H9 (cell line): ENCODE measurements at regions not wholly inside any gene's neighbourhood (a gene's known extent, or its start where the extent isn't known, plus 50 kb on each side); places are given as distances from the start of the nearest gene placed in this dataset.

Experiments used
- DNase-seq: peaks from one replicate; pipeline ENCODE4 v3.0.0-alpha.2; 2017
- H2AFZ ChIP-seq: one replicate; pipeline ENCODE4 v1.6.1; 2013; ENCODE audit warnings: mild to moderate bottlenecking, low read length, control low read depth, moderate library complexity
- H2AK5ac ChIP-seq: 2 replicates; pipeline ENCODE4 v1.6.1; 2013; ENCODE audit warnings: low read length, control low read depth, mixed read lengths; ENCODE audit not compliant: insufficient read length
- H2BK120ac ChIP-seq: one replicate; pipeline ENCODE4 v1.6.1; 2013; ENCODE audit warnings: low read depth, mild to moderate bottlenecking, low read length, control low read depth, inconsistent platforms; ENCODE audit not compliant: poor library complexity, severe bottlenecking
- H2BK12ac ChIP-seq: 2 replicates; pipeline ENCODE4 v1.6.1; 2013; ENCODE audit warnings: low read length, control low read depth, mixed read lengths, low read depth; ENCODE audit not compliant: insufficient read length
- H2BK15ac ChIP-seq: 2 replicates; pipeline ENCODE4 v1.6.1; 2013; ENCODE audit warnings: low read depth, low read length, control low read depth
- H2BK20ac ChIP-seq: one replicate; pipeline ENCODE4 v1.6.1; 2013; ENCODE audit warnings: low read depth, mild to moderate bottlenecking, low read length, control low read depth, inconsistent platforms; ENCODE audit not compliant: poor library complexity, severe bottlenecking
- H2BK5ac ChIP-seq: 2 replicates; pipeline ENCODE4 v1.6.1; 2013; ENCODE audit warnings: low read length, control low read depth, mixed read lengths; ENCODE audit not compliant: insufficient read length
- H3K14ac ChIP-seq: 2 replicates; pipeline ENCODE4 v1.6.1; 2013; ENCODE audit warnings: low read length, control low read depth; ENCODE audit not compliant: insufficient read depth
- H3K18ac ChIP-seq: 2 replicates; pipeline ENCODE4 v1.6.1; 2013; ENCODE audit warnings: low read depth, mild to moderate bottlenecking, mixed read lengths, low read length, control low read depth; ENCODE audit not compliant: insufficient read length
- H3K23ac ChIP-seq: 2 replicates; pipeline ENCODE4 v1.6.1; 2013; ENCODE audit warnings: low read length, control low read depth, mixed read lengths, low read depth; ENCODE audit not compliant: insufficient read length
- H3K23me2 ChIP-seq: 2 replicates; pipeline ENCODE4 v1.6.1; 2013; ENCODE audit warnings: low read depth, mild to moderate bottlenecking, mixed read lengths, low read length, control low read depth; ENCODE audit not compliant: insufficient read length, poor library complexity, severe bottlenecking
- H3K27ac ChIP-seq: 2 replicates; pipeline ENCODE4 v1.5.1; 2013; ENCODE audit warnings: low read length, control low read depth, mixed read lengths, low read depth; ENCODE audit not compliant: insufficient read length
- H3K27me3 ChIP-seq: 2 replicates; pipeline ENCODE4 v1.6.1; 2013; ENCODE audit warnings: low read length, control low read depth, inconsistent platforms; ENCODE audit not compliant: insufficient read depth
- H3K4ac ChIP-seq: 2 replicates; pipeline ENCODE4 v1.6.1; 2013; ENCODE audit warnings: low read depth, mild to moderate bottlenecking, control low read depth, inconsistent platforms, low read length, moderate library complexity
- H3K4me1 ChIP-seq: 2 replicates; pipeline ENCODE4 v1.6.1; 2013; ENCODE audit warnings: low read length, control low read depth, inconsistent platforms; ENCODE audit not compliant: insufficient read depth
- H3K4me2 ChIP-seq: 2 replicates; pipeline ENCODE4 v1.6.1; 2013; ENCODE audit warnings: low read length, control low read depth, mixed read lengths; ENCODE audit not compliant: insufficient read length, insufficient read depth
- H3K56ac ChIP-seq: 2 replicates; pipeline ENCODE4 v1.6.1; 2013; ENCODE audit warnings: low read depth, mild to moderate bottlenecking, mixed read lengths, low read length, control low read depth; ENCODE audit not compliant: insufficient read length
- H3K79me1 ChIP-seq: 2 replicates; pipeline ENCODE4 v1.6.1; 2013; ENCODE audit warnings: low read depth, mild to moderate bottlenecking, moderate library complexity, low read length, control low read depth, inconsistent platforms; ENCODE audit not compliant: insufficient read depth, poor library complexity, severe bottlenecking
- H3K79me2 ChIP-seq: 2 replicates; pipeline ENCODE4 v1.6.1; 2013; ENCODE audit warnings: low read length, control low read depth, inconsistent platforms; ENCODE audit not compliant: insufficient read depth
- H3K9ac ChIP-seq: 2 replicates; pipeline ENCODE4 v1.6.1; 2013; ENCODE audit warnings: low read length, control low read depth, mixed read lengths; ENCODE audit not compliant: insufficient read length; ENCODE audit errors: extremely low read depth
- H3K9me3 ChIP-seq: one replicate; pipeline ENCODE4 v1.6.1; 2013; ENCODE audit warnings: low read depth, low read length, inconsistent platforms; ENCODE audit not compliant: control insufficient read depth
- H3T11ph ChIP-seq: one replicate; pipeline ENCODE4 v1.6.1; 2013; ENCODE audit warnings: mild to moderate bottlenecking, low read length, control low read depth, inconsistent platforms
- H4K20me1 ChIP-seq: one replicate; pipeline ENCODE4 v1.6.1; 2013; ENCODE audit not compliant: control insufficient read depth, insufficient read length, insufficient read depth
- H4K5ac ChIP-seq: 2 replicates; pipeline ENCODE4 v1.6.1; 2013; ENCODE audit warnings: low read depth, mild to moderate bottlenecking, mixed read lengths, low read length, control low read depth; ENCODE audit not compliant: insufficient read length
- H4K8ac ChIP-seq: replicated peaks from 2 replicates; pipeline ENCODE4 v1.6.1; 2013; ENCODE audit warnings: low read length, control low read depth, mixed read lengths, low read depth; ENCODE audit not compliant: insufficient read length
- H4K91ac ChIP-seq: 2 replicates; pipeline ENCODE4 v1.6.1; 2013; ENCODE audit warnings: low read depth, mild to moderate bottlenecking, moderate library complexity, mixed read lengths, low read length, control low read depth; ENCODE audit not compliant: insufficient read length
- H3K27ac Mint-ChIP-seq, 3 experiments: 2 replicates in 2 of 3; 3 replicates in 1 of 3; pipeline ENCODE4 v1.8.0; 2020 to 2021; ENCODE audit warnings: mixed read lengths in 3 of 3, mild to moderate bottlenecking in 1 of 3, moderate library complexity in 1 of 3
- H3K27me3 Mint-ChIP-seq: 2 replicates; pipeline ENCODE4 v1.8.0; 2021; ENCODE audit warnings: low read depth, mild to moderate bottlenecking, moderate library complexity, mixed read lengths
- H3K36me3 Mint-ChIP-seq, 3 experiments: 2 replicates in 2 of 3; 3 replicates in 1 of 3; pipeline ENCODE4 v1.8.0; 2020 to 2021; ENCODE audit warnings: low read depth in 3 of 3, mixed read lengths in 3 of 3; ENCODE audit not compliant: insufficient read depth in 1 of 3
- H3K4me1 Mint-ChIP-seq, 2 experiments: 2 replicates each; pipeline ENCODE4 v1.8.0; 2020; ENCODE audit warnings: mixed read lengths in 2 of 2
- H3K4me3 Mint-ChIP-seq, 2 experiments: 2 replicates in 1 of 2; 3 replicates in 1 of 2; pipeline ENCODE4 v1.8.0; 2020 to 2021; ENCODE audit warnings: mild to moderate bottlenecking in 2 of 2, mixed read lengths in 2 of 2, moderate library complexity in 1 of 2
- H3K9me3 Mint-ChIP-seq, 2 experiments: 2 replicates in 1 of 2; 3 replicates in 1 of 2; pipeline ENCODE4 v1.8.0; 2020; ENCODE audit warnings: mild to moderate bottlenecking in 2 of 2, mixed read lengths in 2 of 2, moderate library complexity in 1 of 2
- WGBS: extraction: QIAGEN DNeasy Blood & Tissue Kit; methylation state at CpG from one replicate; pipeline ENCODE4 v1.1.7; 2013; ENCODE audit warnings: missing lambda C conversion rate, low lambda C conversion rate, mixed read lengths; ENCODE audit not compliant: insufficient read length; ENCODE audit errors: extremely low coverage; 5-methylcytosine and 5-hydroxymethylcytosine counted together
- TF ChIP-seq, protein P1 (sequence below): fragments of 200-600 bp; sonication (generic); conservative IDR thresholded peaks from 3 replicates; pipeline ENCODE4 v1.8.0; 2021; ENCODE audit warnings: antibody characterized with exemption, mild to moderate bottlenecking

DNA sequence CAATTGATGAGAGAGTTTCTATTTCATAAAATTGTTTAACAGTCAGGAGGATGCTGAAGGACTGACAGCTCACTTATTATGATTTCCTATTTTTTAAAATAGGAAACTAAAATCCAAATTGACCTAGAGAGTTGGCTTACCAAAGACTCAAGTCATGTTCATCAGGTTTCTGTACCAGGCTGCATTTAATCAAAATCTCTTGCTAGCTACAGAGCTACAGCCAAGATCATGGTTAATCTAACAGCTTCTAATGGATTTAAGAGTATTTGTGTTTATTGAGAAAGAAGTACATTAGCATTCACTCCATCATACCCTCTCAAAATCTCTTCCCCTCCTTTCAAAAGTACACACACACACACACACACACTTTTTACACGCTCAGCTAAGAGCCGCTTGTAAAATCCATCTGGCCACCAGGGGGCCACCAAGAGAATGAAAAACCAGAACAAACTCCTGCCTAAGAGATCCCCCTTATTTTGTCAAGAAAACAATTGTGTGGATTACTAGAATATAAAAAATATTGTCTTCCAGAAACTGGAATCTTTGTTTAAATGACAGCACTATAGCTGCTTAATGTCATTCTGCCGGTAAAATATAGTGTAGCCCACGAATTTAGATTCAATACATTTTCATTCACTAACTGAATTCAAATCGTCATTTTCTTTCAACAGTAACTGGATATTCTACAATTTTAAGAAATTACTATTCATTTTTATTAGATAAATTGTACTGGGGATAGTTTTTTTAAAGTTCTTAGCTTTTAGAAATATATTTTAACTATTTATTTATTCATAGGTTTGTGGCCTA is 334.0 kb downstream of the BTG1 start:
- Histone ChIP-seq H3K79me2 (no peaks in the 10 kb centered on the region), H2BK120ac (no peak overlapping the region), H4K91ac (no peak overlapping the region), H3K23me2 (no peaks in the 10 kb centered on the region), H3K23ac (no peak overlapping the region), H3K18ac (no peak overlapping the region), H3K9me3 (no peaks in the 10 kb centered on the region), H4K5ac (no peak overlapping the region), H3T11ph (no peak overlapping the region), H3K79me1 (no peaks in the 10 kb centered on the region), H3K56ac (no peak overlapping the region), H3K27ac (no peak overlapping the region), H2BK20ac (no peak overlapping the region), H4K8ac (no peak overlapping the region), H3K4me1 (no peaks in the 10 kb centered on the region), H2AFZ (no peak overlapping the region), H2AK5ac (no peak overlapping the region), H3K4me2 (no peak overlapping the region), H2BK5ac (no peak overlapping the region), H3K27me3 (no peaks in the 10 kb centered on the region), H4K20me1 (no peaks in the 10 kb centered on the region), H2BK15ac (no peak overlapping the region), H3K14ac (no peak overlapping the region), H3K9ac (no peak overlapping the region), H2BK12ac (no peak overlapping the region), H3K4ac (no peak overlapping the region)
- peaks cover 0 to 2% of the 10 kb centered on the region in 2 experiments; a peak in 3 of 5 replicates for H3K9me3 Mint-ChIP-seq
- H3K4me3 Mint-ChIP-seq: no peak overlapping the region
- no peaks in the 10 kb centered on the region for H3K4me1 Mint-ChIP-seq
- TF ChIP-seq, protein P1, sequence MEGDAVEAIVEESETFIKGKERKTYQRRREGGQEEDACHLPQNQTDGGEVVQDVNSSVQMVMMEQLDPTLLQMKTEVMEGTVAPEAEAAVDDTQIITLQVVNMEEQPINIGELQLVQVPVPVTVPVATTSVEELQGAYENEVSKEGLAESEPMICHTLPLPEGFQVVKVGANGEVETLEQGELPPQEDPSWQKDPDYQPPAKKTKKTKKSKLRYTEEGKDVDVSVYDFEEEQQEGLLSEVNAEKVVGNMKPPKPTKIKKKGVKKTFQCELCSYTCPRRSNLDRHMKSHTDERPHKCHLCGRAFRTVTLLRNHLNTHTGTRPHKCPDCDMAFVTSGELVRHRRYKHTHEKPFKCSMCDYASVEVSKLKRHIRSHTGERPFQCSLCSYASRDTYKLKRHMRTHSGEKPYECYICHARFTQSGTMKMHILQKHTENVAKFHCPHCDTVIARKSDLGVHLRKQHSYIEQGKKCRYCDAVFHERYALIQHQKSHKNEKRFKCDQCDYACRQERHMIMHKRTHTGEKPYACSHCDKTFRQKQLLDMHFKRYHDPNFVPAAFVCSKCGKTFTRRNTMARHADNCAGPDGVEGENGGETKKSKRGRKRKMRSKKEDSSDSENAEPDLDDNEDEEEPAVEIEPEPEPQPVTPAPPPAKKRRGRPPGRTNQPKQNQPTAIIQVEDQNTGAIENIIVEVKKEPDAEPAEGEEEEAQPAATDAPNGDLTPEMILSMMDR: peak; percentile 87
- WGBS: no CpG with 5 or more reads among the region's 5 CpGs
- DNase-seq: peak; percentile 66
- H3K27ac Mint-ChIP-seq: no peak overlapping the region
- no peaks in the 10 kb centered on the region for H3K27me3 Mint-ChIP-seq
- H3K36me3 Mint-ChIP-seq: peaks cover 0 to 7% (median 2%) of the 10 kb centered on the region in 3 experiments; a peak in 2 of 7 replicates
